Astrocyte of the spinal cord (primary cell): ENCODE measurements at regions not wholly inside any gene's neighbourhood (a gene's known extent, or its start where the extent isn't known, plus 50 kb on each side); places are given as distances from the start of the nearest gene placed in this dataset.

ENCODE experiments used
- DNase-seq: peaks from one replicate; pipeline ENCODE4 v3.0.0; 2011; ENCODE audit warnings: low read depth, low spot score
- H3K4me3 ChIP-seq: 2 replicates; pipeline ENCODE4 v1.5.1; 2011; ENCODE audit warnings: low read depth, mild to moderate bottlenecking, low read length, moderate library complexity
- in situ Hi-C: cut with HindIII; loops from 2 replicates; pipeline ENCODE4 v1.10.0; 2017; ENCODE audit warnings: low sequenced_read_pairs
- TF ChIP-seq, protein P1 (sequence below): IDR thresholded peaks from 2 replicates; pipeline ENCODE4 v1.5.1; 2012; ENCODE audit warnings: low read depth, mild to moderate bottlenecking, low read length, inconsistent platforms

DNA sequence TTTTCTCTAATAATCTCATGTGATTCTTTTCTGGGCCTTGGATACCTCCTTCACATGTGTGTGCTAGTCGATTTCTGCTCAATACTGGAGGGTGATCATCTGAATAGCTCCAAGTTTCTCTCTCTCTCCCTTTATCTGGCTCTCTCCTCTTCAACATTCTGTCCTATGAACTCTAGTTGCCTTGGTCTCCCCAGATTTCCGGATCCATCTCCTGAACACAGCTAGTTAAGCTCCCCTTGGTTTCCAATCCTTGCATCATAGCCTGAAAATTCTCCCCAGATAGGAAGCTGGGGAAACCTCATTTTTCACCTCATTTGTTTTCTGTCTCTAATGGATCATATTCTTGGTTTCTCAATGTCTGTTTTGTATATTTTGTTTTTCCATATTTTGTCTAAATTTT, 832.3 kb downstream of the MTRR start:
- in situ Hi-C loops: no loop called here
- H3K4me3 ChIP-seq: no peak overlapping the region
- DNase-seq: no peak
- TF ChIP-seq, protein P1, sequence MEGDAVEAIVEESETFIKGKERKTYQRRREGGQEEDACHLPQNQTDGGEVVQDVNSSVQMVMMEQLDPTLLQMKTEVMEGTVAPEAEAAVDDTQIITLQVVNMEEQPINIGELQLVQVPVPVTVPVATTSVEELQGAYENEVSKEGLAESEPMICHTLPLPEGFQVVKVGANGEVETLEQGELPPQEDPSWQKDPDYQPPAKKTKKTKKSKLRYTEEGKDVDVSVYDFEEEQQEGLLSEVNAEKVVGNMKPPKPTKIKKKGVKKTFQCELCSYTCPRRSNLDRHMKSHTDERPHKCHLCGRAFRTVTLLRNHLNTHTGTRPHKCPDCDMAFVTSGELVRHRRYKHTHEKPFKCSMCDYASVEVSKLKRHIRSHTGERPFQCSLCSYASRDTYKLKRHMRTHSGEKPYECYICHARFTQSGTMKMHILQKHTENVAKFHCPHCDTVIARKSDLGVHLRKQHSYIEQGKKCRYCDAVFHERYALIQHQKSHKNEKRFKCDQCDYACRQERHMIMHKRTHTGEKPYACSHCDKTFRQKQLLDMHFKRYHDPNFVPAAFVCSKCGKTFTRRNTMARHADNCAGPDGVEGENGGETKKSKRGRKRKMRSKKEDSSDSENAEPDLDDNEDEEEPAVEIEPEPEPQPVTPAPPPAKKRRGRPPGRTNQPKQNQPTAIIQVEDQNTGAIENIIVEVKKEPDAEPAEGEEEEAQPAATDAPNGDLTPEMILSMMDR: no peak

- in situ Hi-C loops: no loop called here
- peak; percentile 7 for DNase-seq
- H3K4me3 ChIP-seq: no peak overlapping the region
- TF ChIP-seq, protein P1: no peak
Observed at GRCh38 chr5:8710426-8710930, 835.4 kb downstream of the SEMA5A start.

DNA sequence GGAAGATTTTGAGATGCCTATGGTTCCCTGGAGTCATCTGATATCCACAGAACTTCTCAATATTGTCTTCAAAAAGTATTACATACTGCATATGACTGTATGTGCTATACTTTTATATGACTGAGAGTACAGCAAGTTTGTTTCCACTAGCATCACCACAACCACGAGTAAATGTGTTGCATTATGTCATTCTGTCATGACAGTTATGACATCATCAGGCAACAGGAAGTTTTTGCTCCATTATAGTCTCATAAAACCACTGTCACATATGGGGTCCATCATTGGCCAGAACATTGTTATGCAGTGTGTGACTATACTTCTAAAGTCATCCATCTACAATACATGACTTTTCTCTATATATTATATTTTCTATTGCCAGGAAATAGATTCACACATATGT, 831.7 kb downstream of the SEMA5A start:
- TF ChIP-seq, protein P1: no peak
- in situ Hi-C loops: no loop called here
- no peak for DNase-seq
- no peak overlapping the region for H3K4me3 ChIP-seq

DNA sequence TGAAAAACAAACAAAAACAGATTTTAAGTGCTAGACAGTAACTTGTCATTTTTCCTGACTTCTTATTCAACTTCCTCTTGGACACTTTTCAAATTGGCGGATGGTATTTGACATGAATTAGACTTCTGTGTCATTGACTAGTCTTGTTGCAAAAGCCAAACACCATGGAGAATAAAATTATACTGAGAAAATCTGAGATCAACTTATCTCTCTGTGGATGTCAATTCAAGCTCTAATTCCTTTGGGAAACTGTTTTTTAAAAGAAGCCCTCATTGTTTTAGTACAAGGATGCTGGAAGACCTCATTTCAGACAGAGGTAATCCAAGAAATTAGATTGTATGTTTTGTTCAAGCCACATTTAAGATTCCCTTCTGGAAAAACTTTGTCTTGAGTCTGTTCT, 831.0 kb downstream of the SEMA5A start:
- in situ Hi-C loops: no loop called here
- no peak overlapping the region for H3K4me3 ChIP-seq
- DNase-seq: no peak
- TF ChIP-seq, protein P1: no peak

- DNase-seq: no peak
- in situ Hi-C loops: no loop called here
- TF ChIP-seq, protein P1: no peak
- H3K4me3 ChIP-seq: no peak overlapping the region
Observed at GRCh38 chr5:8719796-8720195, 826.1 kb downstream of the SEMA5A start.

GRCh38 chr5:8720506-8720905, 825.4 kb downstream of the SEMA5A start:
- TF ChIP-seq, protein P1: no peak
- DNase-seq: peak; percentile 26
- in situ Hi-C loops: no loop called here

DNA sequence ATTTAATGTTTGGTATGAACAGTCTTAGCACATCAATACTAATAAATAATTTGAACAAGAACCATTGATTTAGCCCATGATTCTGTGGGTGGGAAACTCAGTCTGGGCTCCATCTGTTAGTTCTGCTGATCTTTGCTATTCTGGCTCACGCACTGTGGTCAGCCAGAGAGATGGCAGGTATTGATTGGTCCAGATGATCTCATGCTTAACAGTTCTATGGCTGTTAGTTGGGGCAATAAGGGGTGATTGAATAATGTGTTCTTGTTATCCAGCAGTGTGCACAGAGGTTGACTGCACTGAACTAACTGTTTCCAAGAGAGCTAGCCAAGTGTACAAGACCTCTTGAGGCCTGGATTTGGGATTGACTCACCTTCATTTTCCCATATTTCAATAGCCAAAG, 824.3 kb downstream of the SEMA5A start:
- in situ Hi-C loops: no loop called here
- no peak for DNase-seq
- TF ChIP-seq, protein P1: no peak
- H3K4me3 ChIP-seq: no peak overlapping the region

More at GRCh38 chr5:8720506-8720905, 825.4 kb downstream of the SEMA5A start:
- H3K4me3 ChIP-seq: no peak overlapping the region
